LNCaP clone FGC (cell line): ENCODE measurements at regions not wholly inside any gene's neighbourhood (a gene's known extent, or its start where the extent isn't known, plus 50 kb on each side); places are given as distances from the start of the nearest gene placed in this dataset.

Experiments used
- DNase-seq: peaks from one replicate; pipeline ENCODE4 v3.0.0-alpha.2; 2011; ENCODE audit warnings: low read depth
- H3K4me3 ChIP-seq: 2 replicates; pipeline ENCODE4 v1.5.1; 2011; ENCODE audit warnings: mild to moderate bottlenecking, low read depth, low read length, control low read depth
- TF ChIP-seq, protein P1 (sequence below): IDR thresholded peaks from 2 replicates; pipeline ENCODE4 v1.5.1; 2012; ENCODE audit warnings: mild to moderate bottlenecking; ENCODE audit not compliant: control insufficient read depth, insufficient read depth; ENCODE audit errors: extremely low read depth

DNA sequence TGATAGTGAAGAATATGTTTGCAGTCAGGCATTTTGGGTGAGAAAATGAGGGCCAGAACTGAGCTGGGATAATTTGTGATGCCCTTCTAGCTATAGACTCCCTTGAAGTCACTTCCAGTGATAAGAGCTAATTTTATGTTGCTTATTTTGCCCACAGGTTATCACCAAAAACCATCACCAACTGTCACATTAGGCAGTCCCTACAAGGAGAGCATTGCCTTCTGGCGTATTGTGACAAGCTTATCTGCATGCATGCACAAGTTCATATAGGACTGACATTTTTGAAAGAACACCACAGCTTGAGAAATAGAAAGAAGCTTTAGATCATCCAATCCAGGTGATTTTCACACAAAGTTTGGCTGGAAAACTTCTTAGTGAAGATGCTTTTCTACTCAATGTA lies 735.3 kb upstream of the RAG2 start:
- no peak for DNase-seq
- no peak overlapping the region for H3K4me3 ChIP-seq
- TF ChIP-seq, protein P1, sequence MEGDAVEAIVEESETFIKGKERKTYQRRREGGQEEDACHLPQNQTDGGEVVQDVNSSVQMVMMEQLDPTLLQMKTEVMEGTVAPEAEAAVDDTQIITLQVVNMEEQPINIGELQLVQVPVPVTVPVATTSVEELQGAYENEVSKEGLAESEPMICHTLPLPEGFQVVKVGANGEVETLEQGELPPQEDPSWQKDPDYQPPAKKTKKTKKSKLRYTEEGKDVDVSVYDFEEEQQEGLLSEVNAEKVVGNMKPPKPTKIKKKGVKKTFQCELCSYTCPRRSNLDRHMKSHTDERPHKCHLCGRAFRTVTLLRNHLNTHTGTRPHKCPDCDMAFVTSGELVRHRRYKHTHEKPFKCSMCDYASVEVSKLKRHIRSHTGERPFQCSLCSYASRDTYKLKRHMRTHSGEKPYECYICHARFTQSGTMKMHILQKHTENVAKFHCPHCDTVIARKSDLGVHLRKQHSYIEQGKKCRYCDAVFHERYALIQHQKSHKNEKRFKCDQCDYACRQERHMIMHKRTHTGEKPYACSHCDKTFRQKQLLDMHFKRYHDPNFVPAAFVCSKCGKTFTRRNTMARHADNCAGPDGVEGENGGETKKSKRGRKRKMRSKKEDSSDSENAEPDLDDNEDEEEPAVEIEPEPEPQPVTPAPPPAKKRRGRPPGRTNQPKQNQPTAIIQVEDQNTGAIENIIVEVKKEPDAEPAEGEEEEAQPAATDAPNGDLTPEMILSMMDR, result no peak

GRCh38 chr11:37323843-37324242 lies 725.8 kb upstream of the RAG2 start:
- no peak overlapping the region for H3K4me3 ChIP-seq
- TF ChIP-seq, protein P1, result no peak
- no peak for DNase-seq

DNA sequence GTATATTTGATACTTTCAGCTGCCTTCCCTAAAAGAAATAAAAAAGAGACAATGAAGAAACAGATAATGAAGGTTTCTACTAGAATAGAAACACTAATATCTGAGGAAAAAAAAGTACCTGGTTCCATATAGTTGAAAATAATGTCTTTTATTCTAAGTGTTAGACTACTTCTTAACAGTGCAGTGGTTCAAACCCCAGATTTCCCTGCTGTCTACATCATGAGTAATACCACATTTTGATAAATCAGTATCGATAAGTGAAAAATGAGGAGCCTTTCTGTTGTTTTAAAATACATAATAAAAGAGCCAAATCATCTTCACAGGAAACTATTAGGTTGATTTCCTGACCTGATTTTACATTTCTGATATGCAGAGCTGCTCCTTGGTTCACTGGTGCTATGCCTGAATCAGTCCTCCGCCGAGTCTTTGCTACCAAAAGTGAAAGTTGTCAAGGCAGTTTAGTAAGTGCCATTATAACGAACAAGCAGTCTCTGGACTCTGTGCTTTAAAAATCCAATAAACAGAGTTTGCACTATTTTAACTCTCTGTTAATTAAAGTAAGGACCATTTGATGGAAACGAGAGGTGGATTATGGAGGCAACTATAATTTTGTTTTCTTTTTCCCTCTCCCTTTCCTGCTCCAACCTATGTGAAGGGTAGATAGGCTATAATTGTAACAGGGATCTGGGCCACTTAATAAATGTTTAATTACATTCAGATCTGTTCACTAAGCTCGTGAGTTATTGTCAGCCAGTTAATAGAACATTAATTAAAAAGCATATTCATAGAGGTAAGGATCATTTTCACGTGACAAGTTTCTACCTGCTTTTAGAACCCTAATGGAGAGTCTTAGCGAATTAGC lies 724.5 kb upstream of the RAG2 start:
- H3K4me3 ChIP-seq, result no peak overlapping the region
- TF ChIP-seq, protein P1, result no peak
- DNase-seq, result no peak

- H3K4me3 ChIP-seq, result no peak overlapping the region
- peak; percentile 65 for DNase-seq
- TF ChIP-seq, protein P1, result no peak
Measured at GRCh38 chr11:37320921-37321320, 722.9 kb upstream of the RAG2 start.

GRCh38 chr11:37317803-37318202 lies 719.8 kb upstream of the RAG2 start:
- DNase-seq, result no peak
- H3K4me3 ChIP-seq, result no peak overlapping the region
- TF ChIP-seq, protein P1, result no peak

DNA sequence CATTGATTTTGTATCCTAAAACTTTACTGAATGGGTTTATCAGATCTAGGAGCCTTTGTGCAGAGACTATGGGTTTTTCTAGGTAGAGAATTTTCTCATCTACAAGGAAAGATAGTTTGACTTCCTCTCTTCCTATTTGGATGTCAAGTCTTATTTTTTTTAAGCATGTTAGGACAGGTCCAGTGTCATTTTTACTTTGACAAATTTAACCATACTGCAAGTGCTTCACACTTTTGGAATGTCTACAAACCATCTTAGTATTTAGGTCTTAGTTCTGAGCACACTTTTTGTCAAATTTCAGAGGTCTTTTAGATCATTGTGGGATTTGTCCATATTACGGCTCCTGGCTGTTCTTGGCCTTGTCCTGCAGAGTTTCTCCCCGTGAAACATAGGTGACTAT lies 715.2 kb upstream of the RAG2 start:
- DNase-seq, result no peak
- H3K4me3 ChIP-seq, result no peak overlapping the region

More for the DNA sequence above, 715.2 kb upstream of the RAG2 start:
- TF ChIP-seq, protein P1, result no peak
